ENCODE measurements at regions not wholly inside any gene's neighbourhood (a gene's known extent, or its start where the extent isn't known, plus 50 kb on each side); places are given as distances from the start of the nearest gene placed in this dataset.
"Not testable (repeated sequence)": the region's sequence is repeated elsewhere in the genome, so short reads cannot be mapped to it uniquely, and the experiment has no call there.

GRCh38 chr14:105662592-105662991 is 136.2 kb downstream of the TMEM121 start:
- not testable (repeated sequence) for TF ChIP-seq YY1 (IDR thresholded peaks at IDR 0.05; ENCODE audit: insufficient read depth, insufficient read length); SUZ12 (IDR thresholded peaks at IDR 0.05; ENCODE audit: extremely low read depth, insufficient read depth, insufficient read length); ZNF274 (IDR thresholded peaks at IDR 0.05; ENCODE audit: low read depth, low read length)

Measured in NT2/D1 (cell line).